HepG2 (cell line): ENCODE measurements at regions not wholly inside any gene's neighbourhood (a gene's known extent, or its start where the extent isn't known, plus 50 kb on each side); places are given as distances from the start of the nearest gene placed in this dataset.

Experiments used
- ATAC-seq: fragments of 200-7000 bp; cut with Tn5 transposase; 3 replicates; pipeline ENCODE4 v1.9.1; 2020; ENCODE audit warnings: mild to moderate bottlenecking, moderate library complexity
- BruUV-seq: library from RNA; stranded (reverse); fragments of 400-500 nt; replicated peaks from 2 replicates; lab custom pipeline; 2021; lab: Mats Ljungman, UMichigan
- CTCF ChIA-PET: fragments of 300-600 bp; formaldehyde crosslinking; extraction: SDS; loops from one replicate; lab custom pipeline; 2021; ENCODE audit warnings: low total read pairs, inconsistent platforms, low intra/inter-chr PET ratio; lab: Yijun Ruan, JAX
- POLR2A ChIA-PET: fragments of 350-600 bp; sonication (Branson Sonifier 250); formaldehyde crosslinking; loops from one replicate; lab custom pipeline; 2020; ENCODE audit warnings: antibody characterized with exemption, inconsistent platforms; lab: Yijun Ruan, JAX
- DNase-seq: peaks from one replicate; pipeline ENCODE4 v3.0.0-alpha.2; 2015; ENCODE audit warnings: low spot score
- FAIRE-seq: peaks from 3 replicates; lab custom pipeline; 2011; peaks lifted over from hg19 to GRCh38; lab: Jason Lieb, UNC
- H2AFZ ChIP-seq: one replicate; pipeline ENCODE4 v1.6.1; 2011; ENCODE audit warnings: low read length, inconsistent platforms
- H3K27ac ChIP-seq: fragments of 300-600 bp; 3 replicates; pipeline ENCODE4 v1.8.0; 2011; ENCODE audit warnings: mixed run types, mild to moderate bottlenecking, mixed read lengths, low read length, inconsistent platforms; ENCODE audit not compliant: insufficient read depth; ENCODE audit errors: extremely low read length
- H3K27me3 ChIP-seq, 2 experiments: fragments of 200-600 bp in 1 of 2; 2 replicates in 1 of 2; 3 replicates in 1 of 2; pipeline versions ENCODE4 v1.6.0 to v1.8.0; 2011; ENCODE audit warnings: low read length in 2 of 2, mild to moderate bottlenecking in 2 of 2, moderate library complexity in 2 of 2, inconsistent platforms in 1 of 2; ENCODE audit not compliant: insufficient read depth in 2 of 2, control insufficient read depth in 1 of 2
- H3K36me3 ChIP-seq, 2 experiments: fragments of 200-600 bp in 1 of 2; replicated peaks in 1 of 2; 2 replicates in 1 of 2; 3 replicates in 1 of 2; pipeline versions ENCODE4 v1.5.1 to v1.8.0; 2011; ENCODE audit warnings: low read length in 2 of 2, inconsistent platforms in 1 of 2; ENCODE audit not compliant: insufficient read depth in 2 of 2, control insufficient read depth in 1 of 2
- H3K4me1 ChIP-seq: 2 replicates; pipeline ENCODE4 v1.5.1; 2012; ENCODE audit warnings: low read length, inconsistent platforms; ENCODE audit not compliant: insufficient read depth
- H3K4me2 ChIP-seq: 2 replicates; pipeline ENCODE4 v1.6.0; 2011; ENCODE audit warnings: low read depth, low read length, inconsistent platforms
- H3K4me3 ChIP-seq, 3 experiments: fragments of 200-600 bp in 1 of 3; sonication (generic), shearing (Covaris generic) in 1 of 3; replicated peaks in 1 of 3; 2 replicates each; pipeline ENCODE4 v1.5.1; 2011 to 2016; ENCODE audit warnings: low read length in 3 of 3, inconsistent platforms in 2 of 3, low read depth in 2 of 3, mild to moderate bottlenecking in 2 of 3, control low read depth in 1 of 3, mixed read lengths in 1 of 3; ENCODE audit not compliant: insufficient read depth in 1 of 3
- H3K79me2 ChIP-seq: one replicate; pipeline ENCODE4 v1.6.1; 2011; ENCODE audit warnings: low read length, inconsistent platforms; ENCODE audit not compliant: insufficient read depth
- H3K9ac ChIP-seq: 2 replicates; pipeline ENCODE4 v1.6.0; 2011; ENCODE audit warnings: mild to moderate bottlenecking, low read depth, low read length, inconsistent platforms; ENCODE audit not compliant: insufficient read depth
- H3K9me3 ChIP-seq: 2 replicates; pipeline ENCODE4 v1.5.1; 2012; ENCODE audit warnings: mild to moderate bottlenecking, low read length
- H4K20me1 ChIP-seq: 2 replicates; pipeline ENCODE4 v1.6.0; 2011; ENCODE audit warnings: inconsistent platforms, mild to moderate bottlenecking, low read length, moderate library complexity; ENCODE audit not compliant: insufficient read depth
- ARHGAP35 ChIP-seq: sonication (generic); formaldehyde crosslinking; IDR thresholded peaks from 2 replicates; pipeline ENCODE4 v1.9.0; 2022; ENCODE audit warnings: mild to moderate bottlenecking, inconsistent platforms, moderate library complexity, missing genetic modification reagents, borderline replicate concordance
- GATA4 ChIP-seq: sonication (generic); IDR thresholded peaks from 2 replicates; pipeline ENCODE4 v1.6.1; 2016; ENCODE audit warnings: antibody characterized with exemption, low read depth, borderline replicate concordance
- KDM5A ChIP-seq: fragments of 200-600 bp; sonication (generic); IDR thresholded peaks from 2 replicates; pipeline ENCODE4 v1.7.0; 2018; ENCODE audit warnings: antibody characterized with exemption, mild to moderate bottlenecking, low read length, borderline replicate concordance
- RAD51 ChIP-seq: fragments of 450-650 bp; IDR thresholded peaks from 2 replicates; pipeline ENCODE4 v1.6.1; 2016; ENCODE audit warnings: borderline replicate concordance
- SRSF4 ChIP-seq: fragments of 200-400 bp; formaldehyde crosslinking; IDR thresholded peaks from one replicate; pipeline ENCODE4 v1.6.1; 2018; ENCODE audit warnings: mild to moderate bottlenecking, low read depth, low read length, moderate library complexity; ENCODE audit not compliant: poor library complexity, severe bottlenecking
- SUZ12 ChIP-seq: fragments of 150-350 bp; IDR thresholded peaks from 2 replicates; pipeline ENCODE4 v1.6.1; 2014; ENCODE audit warnings: low read depth, low read length
- TBX2 ChIP-seq: sonication (generic); formaldehyde crosslinking; IDR thresholded peaks from 2 replicates; pipeline ENCODE4 v1.5.0; 2020; ENCODE audit warnings: missing genetic modification reagents, mild to moderate bottlenecking, borderline replicate concordance
- THYN1 ChIP-seq: sonication (generic); formaldehyde crosslinking; IDR thresholded peaks from 2 replicates; pipeline ENCODE4 v1.8.1; 2023; ENCODE audit warnings: low read depth, mild to moderate bottlenecking, moderate library complexity, missing genetic modification reagents, borderline replicate concordance
- ZMYM2 ChIP-seq: sonication (generic); formaldehyde crosslinking; IDR thresholded peaks from 2 replicates; pipeline ENCODE4 v1.8.0; 2022; ENCODE audit warnings: mild to moderate bottlenecking, missing genetic modification reagents
- ZNF143 ChIP-seq: sonication (generic); formaldehyde crosslinking; IDR thresholded peaks from 2 replicates; pipeline ENCODE4 v1.4.0; 2020; ENCODE audit warnings: missing genetic modification reagents
- ZNF230 ChIP-seq: sonication (generic); formaldehyde crosslinking; IDR thresholded peaks from 2 replicates; pipeline ENCODE4 v1.4.0; 2020; ENCODE audit warnings: mild to moderate bottlenecking, missing genetic modification reagents
- ZNF292 ChIP-seq: sonication (generic); formaldehyde crosslinking; IDR thresholded peaks from 2 replicates; pipeline ENCODE4 v1.8.1; 2022; ENCODE audit warnings: mild to moderate bottlenecking, low read depth, missing genetic modification reagents, borderline replicate concordance
- ZNF484 ChIP-seq: sonication (generic); formaldehyde crosslinking; IDR thresholded peaks from 2 replicates; pipeline ENCODE4 v1.5.1; 2020; ENCODE audit warnings: mild to moderate bottlenecking, low read depth, missing genetic modification reagents, borderline replicate concordance
- ZNF558 ChIP-seq: sonication (generic); formaldehyde crosslinking; IDR thresholded peaks from 2 replicates; pipeline ENCODE4 v1.9.0; 2022; ENCODE audit warnings: mild to moderate bottlenecking, missing genetic modification reagents, borderline replicate concordance
- ZNF678 ChIP-seq: sonication (generic); formaldehyde crosslinking; IDR thresholded peaks from 2 replicates; pipeline ENCODE4 v1.4.0; 2020; ENCODE audit warnings: mild to moderate bottlenecking, missing genetic modification reagents
- ZNF777 ChIP-seq: sonication (generic); formaldehyde crosslinking; IDR thresholded peaks from 2 replicates; pipeline ENCODE4 v1.4.0; 2020; ENCODE audit warnings: missing genetic modification reagents
- WGBS: methylation state at CpG from one replicate; pipeline ENCODE4 v1.1.6; 2017; ENCODE audit warnings: low lambda C conversion rate; 5-methylcytosine and 5-hydroxymethylcytosine counted together
- in situ Hi-C: cut with HindIII; loops from 2 replicates; pipeline ENCODE4 v1.10.0; 2017; ENCODE audit warnings: low pct_unique_long_range_greater_than_20kb; ENCODE audit not compliant: extremely low pct_ligation_motif_present
- intact Hi-C: fragments of 100-400 bp; cut with micrococcal nuclease; formaldehyde crosslinking; loops from one replicate; pipeline ENCODE4 v1.10.0; 2022; ENCODE audit not compliant: unreplicated experiment
- TF ChIP-seq, protein P1 (sequence below): sonication (generic); formaldehyde crosslinking; IDR thresholded peaks from 2 replicates; pipeline ENCODE4 v1.4.0; 2020; ENCODE audit warnings: missing genetic modification reagents

DNA sequence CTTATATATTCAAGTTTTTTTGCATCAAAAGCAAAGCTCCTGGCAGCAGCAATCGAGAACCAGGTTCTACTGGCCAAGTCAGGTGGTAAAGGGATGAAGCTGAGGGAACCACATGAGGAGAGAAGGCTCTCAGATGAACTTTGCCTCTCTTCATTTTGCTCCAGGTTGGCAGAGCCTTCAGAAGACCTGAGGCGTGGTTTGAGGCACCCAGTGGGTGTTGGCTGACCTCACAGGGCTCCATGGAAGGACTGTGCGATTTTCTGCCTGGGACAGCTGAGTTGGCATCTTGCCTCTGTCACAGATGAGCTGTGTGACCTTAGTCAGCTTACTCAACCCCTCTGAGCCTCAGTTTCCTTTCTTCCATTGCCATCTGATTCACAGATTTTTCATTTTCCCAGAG lies 89.0 kb downstream of the INSIG2 start (continued):
- TF ChIP-seq ZNF558 (CRISPR knock-in tag) (no peak), ARHGAP35 (CRISPR knock-in tag) (no peak), GATA4 (no peak)

DNA sequence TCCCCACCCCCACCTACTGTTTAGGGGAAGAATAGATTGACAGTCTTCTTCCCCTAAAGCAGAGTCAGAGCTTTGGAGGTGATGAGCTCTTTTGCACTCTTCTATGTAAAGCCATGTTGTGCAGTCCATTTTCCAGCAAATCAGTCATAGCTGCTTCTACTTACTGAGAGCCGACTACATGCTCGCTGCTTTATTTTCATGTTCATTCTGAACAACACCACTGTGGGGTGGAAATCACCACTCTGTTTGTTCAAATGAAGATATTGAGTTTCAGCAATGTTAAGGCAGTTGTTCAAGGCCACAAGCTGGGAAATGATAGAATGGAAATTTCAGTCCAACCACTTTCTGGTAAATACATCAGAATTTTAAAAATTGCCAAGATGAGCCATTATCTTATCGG lies 88.3 kb downstream of the INSIG2 start:
- Histone ChIP-seq H3K36me3 (no peaks in the 10 kb centered on the region), H3K4me2 (no peak overlapping the region), H3K9ac (no peak overlapping the region), H3K79me2 (no peaks in the 10 kb centered on the region), H3K4me1 (no peaks in the 10 kb centered on the region), H3K9me3 (no peaks in the 10 kb centered on the region)
- ATAC-seq (no peak), FAIRE-seq (no peak)
- 85% methylated on average over 3 of the region's 3 CpGs for WGBS
- CTCF ChIA-PET, result no interaction called here
- TF ChIP-seq SUZ12 (no peak), ZMYM2 (no peak), ZNF292 (CRISPR knock-in tag) (no peak), ZNF484 (CRISPR knock-in tag) (no peak), ZNF230 (CRISPR knock-in tag) (no peak), ZNF143 (CRISPR knock-in tag) (no peak), TBX2 (CRISPR knock-in tag) (no peak), SRSF4 (no peak), ZNF678 (no peak), RAD51 (no peak), KDM5A (no peak), ZNF777 (CRISPR knock-in tag) (no peak), THYN1 (no peak)
- TF ChIP-seq, protein P1, sequence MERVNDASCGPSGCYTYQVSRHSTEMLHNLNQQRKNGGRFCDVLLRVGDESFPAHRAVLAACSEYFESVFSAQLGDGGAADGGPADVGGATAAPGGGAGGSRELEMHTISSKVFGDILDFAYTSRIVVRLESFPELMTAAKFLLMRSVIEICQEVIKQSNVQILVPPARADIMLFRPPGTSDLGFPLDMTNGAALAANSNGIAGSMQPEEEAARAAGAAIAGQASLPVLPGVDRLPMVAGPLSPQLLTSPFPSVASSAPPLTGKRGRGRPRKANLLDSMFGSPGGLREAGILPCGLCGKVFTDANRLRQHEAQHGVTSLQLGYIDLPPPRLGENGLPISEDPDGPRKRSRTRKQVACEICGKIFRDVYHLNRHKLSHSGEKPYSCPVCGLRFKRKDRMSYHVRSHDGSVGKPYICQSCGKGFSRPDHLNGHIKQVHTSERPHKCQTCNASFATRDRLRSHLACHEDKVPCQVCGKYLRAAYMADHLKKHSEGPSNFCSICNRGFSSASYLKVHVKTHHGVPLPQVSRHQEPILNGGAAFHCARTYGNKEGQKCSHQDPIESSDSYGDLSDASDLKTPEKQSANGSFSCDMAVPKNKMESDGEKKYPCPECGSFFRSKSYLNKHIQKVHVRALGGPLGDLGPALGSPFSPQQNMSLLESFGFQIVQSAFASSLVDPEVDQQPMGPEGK (CRISPR knock-in tag), result no peak
- TF ChIP-seq, all 625 proteins: peak for 0
- Histone ChIP-seq H4K20me1 (no peaks in the 10 kb centered on the region), H3K27ac (no peak overlapping the region), H3K4me3 (no peak overlapping the region), H2AFZ (no peak overlapping the region), H3K27me3 (peaks cover 2 to 14% of the 10 kb centered on the region in 2 experiments; a peak in 2 of 5 replicates)
- in situ Hi-C loops, result no loop called here
- intact Hi-C loops, result no loop called here
- no TSS peak for BruUV-seq
- POLR2A ChIA-PET, result no interaction called here
- DNase-seq, result no peak
